Psoas muscle (tissue), 7 donors: ENCODE measurements at regions not wholly inside any gene's neighbourhood (a gene's known extent, or its start where the extent isn't known, plus 50 kb on each side); places are given as distances from the start of the nearest gene placed in this dataset.

Source experiments
- ATAC-seq, 4 donors: fragments of 200-7000 bp; cut with Tn5 transposase; one replicate each; pipeline ENCODE4 v1.9.1; 2020; ENCODE audit warnings: moderate library complexity in 3 of 4, mild to moderate bottlenecking in 2 of 4
- DNase-seq, 2 donors: peaks; one replicate each; pipeline ENCODE4 v3.0.0-alpha.2; 2020
- H3K27ac ChIP-seq: fragments of 200-600 bp; one replicate; pipeline ENCODE4 v1.8.0; 2022
- H3K27me3 ChIP-seq, 3 donors: fragments of 200-600 bp in 1 of 3; one replicate each; pipeline versions ENCODE4 v1.6.1 to v1.8.0; 2013 to 2022; ENCODE audit warnings: low read length in 2 of 3, mild to moderate bottlenecking in 2 of 3, moderate library complexity in 1 of 3; ENCODE audit not compliant: insufficient read depth in 3 of 3
- H3K36me3 ChIP-seq, 2 donors: fragments of 200-600 bp in 1 of 2; one replicate each; pipeline versions ENCODE4 v1.6.1 to v1.8.0; 2013 to 2022; ENCODE audit warnings: low read depth in 1 of 2, mild to moderate bottlenecking in 1 of 2, moderate library complexity in 1 of 2; ENCODE audit not compliant: insufficient read depth in 1 of 2
- H3K4me1 ChIP-seq: fragments of 200-600 bp; one replicate; pipeline ENCODE4 v1.8.0; 2022
- H3K4me3 ChIP-seq: fragments of 200-600 bp; one replicate; pipeline ENCODE4 v1.8.0; 2022; ENCODE audit warnings: mild to moderate bottlenecking
- H3K9me3 ChIP-seq: fragments of 200-600 bp; one replicate; pipeline ENCODE4 v1.8.0; 2022
- CTCF ChIP-seq: fragments of 200-600 bp; IDR thresholded peaks from one replicate; pipeline ENCODE4 v1.8.0; 2022; ENCODE audit warnings: antibody characterized with exemption
- WGBS, 3 donors: extraction: QIAGEN DNeasy Blood & Tissue Kit; methylation state at CpG; one replicate each; pipeline versions ENCODE4 v1.1.6 to v1.1.7; 2013; 5-methylcytosine and 5-hydroxymethylcytosine counted together
- intact Hi-C, 2 donors: fragments of 100-400 bp; cut with DNase I; formaldehyde crosslinking; loops; one replicate each; pipeline versions ENCODE4 v1.11.0 to v1.14.2; 2022
- donor health status: healthy with polysubstance abuse.
- donor health status: DM: no; HTN: no; CAD: no; lungs with moderate emphysema.
- donor health status: Bipolar disorder and iron deficiency.
- donor health status: healthy.
- donor health status: DM: yes; HTN: yes; CAD: no.
- donor health status: DM: no; HTN: no; CAD: no.
- donor health status: DM: yes; HTN: yes; CAD: no.

- Histone ChIP-seq H3K27ac (no peak overlapping the region), H3K4me3 (no peak overlapping the region), H3K27me3 (no peaks in the 10 kb centered on the region), H3K36me3 (no peaks in the 10 kb centered on the region), H3K4me1 (no peaks in the 10 kb centered on the region), H3K9me3 (no peaks in the 10 kb centered on the region)
- no peak for TF ChIP-seq CTCF
- DNase-seq (no peak), ATAC-seq (no peak)
- intact Hi-C loops = no loop called here
- 81 to 88% (median 87%) methylated on average over 3 of the region's 3 CpGs for WGBS, 3 donors
Observed at GRCh38 chr10:65798133-65798532, 1127.7 kb upstream of the LRRTM3 start.

GRCh38 chr10:65802391-65802790 is 1123.4 kb upstream of the LRRTM3 start:
- intact Hi-C loops = no loop called here
- H3K27me3 ChIP-seq = no peaks in the 10 kb centered on the region
- 71 to 89% (median 83%) methylated on average over 2 of the region's 2 CpGs for WGBS, 3 donors
- H3K27ac ChIP-seq = no peak overlapping the region
- DNase-seq (no peak), ATAC-seq (no peak)
- no peaks in the 10 kb centered on the region for H3K36me3 ChIP-seq
- no peaks in the 10 kb centered on the region for H3K9me3 ChIP-seq
- no peaks in the 10 kb centered on the region for H3K4me1 ChIP-seq
- H3K4me3 ChIP-seq = no peak overlapping the region
- TF ChIP-seq CTCF = no peak

- DNase-seq = no peak
- Histone ChIP-seq H3K4me3 (no peak overlapping the region), H3K27me3 (no peaks in the 10 kb centered on the region), H3K36me3 (no peaks in the 10 kb centered on the region), H3K27ac (no peak overlapping the region), H3K9me3 (no peaks in the 10 kb centered on the region), H3K4me1 (no peaks in the 10 kb centered on the region)
- no peak for ATAC-seq
- no peak for TF ChIP-seq CTCF
- WGBS, 3 donors = 40 to 59% (median 45%) methylated on average over 1 of the region's 1 CpG
- intact Hi-C loops = no loop called here
Observed at GRCh38 chr10:65805511-65805910, 1120.3 kb upstream of the LRRTM3 start.

- H3K27me3 ChIP-seq = no peaks in the 10 kb centered on the region
- no peaks in the 10 kb centered on the region for H3K4me1 ChIP-seq
- intact Hi-C loops = no loop called here
- no peak overlapping the region for H3K4me3 ChIP-seq
- H3K36me3 ChIP-seq = no peaks in the 10 kb centered on the region
- H3K9me3 ChIP-seq = no peaks in the 10 kb centered on the region
- no peak for ATAC-seq
- H3K27ac ChIP-seq = no peak overlapping the region
- WGBS, 3 donors = 77 to 79% (median 78%) methylated on average over 1 of the region's 1 CpG
- no peak for TF ChIP-seq CTCF
- no peak for DNase-seq
Observed at GRCh38 chr10:65805993-65806392, 1119.8 kb upstream of the LRRTM3 start.

- no peak overlapping the region for H3K4me3 ChIP-seq
- ATAC-seq (no peak), DNase-seq (no peak)
- 52 to 63% (median 62%) methylated on average over 3 of the region's 3 CpGs for WGBS, 3 donors
- no peaks in the 10 kb centered on the region for H3K4me1 ChIP-seq
- no peaks in the 10 kb centered on the region for H3K27me3 ChIP-seq
- TF ChIP-seq CTCF = no peak
- no peaks in the 10 kb centered on the region for H3K36me3 ChIP-seq
- no peak overlapping the region for H3K27ac ChIP-seq
- H3K9me3 ChIP-seq = no peaks in the 10 kb centered on the region
- intact Hi-C loops = no loop called here
Observed at GRCh38 chr10:65808687-65809333, 1117.0 kb upstream of the LRRTM3 start.
